ENCODE measurements at regions not wholly inside any gene's neighbourhood (a gene's known extent, or its start where the extent isn't known, plus 50 kb on each side); places are given as distances from the start of the nearest gene placed in this dataset.
"Not testable (repeated sequence)": the region's sequence is repeated elsewhere in the genome, so short reads cannot be mapped to it uniquely, and the experiment has no call there.

DNA sequence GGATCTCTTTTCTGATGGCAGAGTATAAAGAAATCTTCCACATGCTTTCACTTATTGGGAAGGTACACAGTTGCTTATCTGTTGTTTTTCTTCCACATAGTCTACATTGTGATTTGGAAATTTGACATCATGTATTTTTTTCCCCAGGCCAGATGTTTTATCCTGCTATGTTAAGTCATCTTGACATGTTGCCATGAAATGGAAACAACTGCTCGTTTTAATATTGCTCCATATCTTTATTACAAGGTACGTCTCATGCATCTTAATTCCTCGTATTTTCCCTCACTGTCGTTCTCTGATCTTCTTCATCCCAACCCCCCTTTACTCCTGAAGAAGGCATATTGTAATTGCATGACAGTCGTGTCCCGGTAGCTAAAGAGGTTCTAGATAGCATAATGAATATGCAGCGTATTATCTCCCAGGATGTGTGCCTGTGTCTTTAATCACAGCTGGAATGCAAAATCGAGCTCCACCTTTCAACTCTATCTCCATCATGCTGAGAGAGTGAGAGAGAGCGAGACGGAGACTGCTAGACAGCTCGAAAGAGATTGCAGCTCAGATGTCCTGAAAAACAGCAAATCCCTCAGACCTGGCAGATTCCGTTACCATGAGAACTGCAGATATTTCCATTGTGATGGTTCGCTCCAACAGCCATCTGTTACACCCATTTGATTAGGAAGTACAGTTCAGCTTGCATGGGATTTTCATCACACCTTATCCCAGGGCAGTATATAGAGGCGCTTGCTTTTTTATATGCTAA lies 281.7 kb downstream of the TMEM38B start:
- DNase-seq (ENCODE audit: low read depth in 2 of 2) = no peak

DNA sequence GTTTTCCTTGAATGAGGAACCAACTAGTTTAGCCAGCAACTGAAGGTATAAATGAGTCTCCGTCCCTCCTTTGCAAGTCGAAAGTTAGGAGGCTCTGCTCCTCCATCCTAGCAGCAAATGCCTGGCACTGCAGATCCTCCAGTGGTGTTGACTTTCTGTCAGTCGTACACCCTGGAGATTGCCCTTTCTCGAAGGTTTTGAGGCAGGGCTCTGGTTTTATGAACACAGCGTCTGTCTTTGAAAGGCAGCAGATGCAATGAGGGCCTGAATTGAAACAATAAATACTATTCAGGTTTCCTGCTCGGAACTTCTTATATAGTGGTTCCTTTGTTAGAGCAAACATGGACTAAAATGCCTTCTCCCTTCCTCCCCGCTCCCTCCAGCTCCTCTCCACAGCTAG lies 284.0 kb downstream of the TMEM38B start:
- no peak for DNase-seq (ENCODE audit: low read depth in 2 of 2)

DNA sequence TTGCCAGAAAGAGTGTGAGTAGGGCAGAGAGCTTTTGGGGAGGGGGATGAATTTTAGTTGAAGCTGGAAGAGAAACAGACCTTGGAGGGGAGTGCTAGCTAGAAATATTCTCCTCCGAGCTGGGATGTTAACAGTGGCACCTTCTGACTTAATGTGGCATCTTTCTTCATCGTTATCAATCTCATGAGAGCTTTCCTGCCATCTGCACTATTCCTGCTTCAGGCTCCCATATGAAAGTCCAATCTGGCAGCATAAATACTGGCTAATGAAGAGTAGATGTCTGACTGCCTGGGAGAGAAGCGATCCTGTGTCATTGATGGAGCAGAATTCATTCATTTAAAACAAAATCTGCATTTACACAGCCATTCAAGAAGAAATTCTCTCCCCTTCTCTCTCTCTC lies 284.5 kb downstream of the TMEM38B start:
- DNase-seq (ENCODE audit: low read depth in 2 of 2) = no peak

DNA sequence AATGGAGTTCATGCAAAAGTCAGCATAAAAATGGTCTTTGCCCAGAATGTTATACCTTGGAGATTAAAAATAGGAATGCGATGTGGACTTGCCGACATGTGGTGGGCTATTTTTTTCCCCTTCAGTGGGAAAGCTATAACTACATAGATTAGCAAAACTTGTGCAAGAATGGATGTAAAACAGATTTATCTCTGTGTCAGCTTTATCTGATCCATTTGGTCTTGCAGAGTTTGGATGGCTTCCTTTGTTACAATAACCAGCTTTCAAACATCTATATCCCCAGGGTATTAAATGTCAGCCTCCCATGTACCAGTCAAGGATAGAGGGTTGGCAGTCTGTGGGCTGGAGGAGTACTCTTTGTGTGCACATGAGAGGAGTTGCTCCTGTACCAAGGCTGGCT lies 284.9 kb downstream of the TMEM38B start:
- DNase-seq (ENCODE audit: low read depth in 2 of 2) = no peak

DNA sequence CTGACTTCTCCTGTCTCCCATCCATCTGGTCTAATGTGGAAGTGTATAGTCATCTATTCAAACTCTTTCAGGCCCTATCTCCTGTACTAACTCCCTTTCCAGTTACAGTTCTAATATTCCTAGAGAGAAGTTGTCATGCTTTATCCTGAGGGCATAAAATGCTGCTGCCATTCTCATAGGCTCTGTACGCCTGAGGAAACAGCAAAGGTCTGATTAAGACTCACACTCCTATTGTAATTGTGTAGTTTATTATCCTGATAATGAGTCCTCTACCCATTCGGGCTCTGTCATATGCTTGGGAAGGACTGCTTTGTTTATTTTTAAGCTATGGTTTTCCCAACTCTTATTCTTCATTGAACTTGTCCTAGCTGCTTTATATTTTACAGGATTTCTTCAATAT lies 290.4 kb downstream of the TMEM38B start:
- DNase-seq (ENCODE audit: low read depth in 2 of 2) = no peak

DNA sequence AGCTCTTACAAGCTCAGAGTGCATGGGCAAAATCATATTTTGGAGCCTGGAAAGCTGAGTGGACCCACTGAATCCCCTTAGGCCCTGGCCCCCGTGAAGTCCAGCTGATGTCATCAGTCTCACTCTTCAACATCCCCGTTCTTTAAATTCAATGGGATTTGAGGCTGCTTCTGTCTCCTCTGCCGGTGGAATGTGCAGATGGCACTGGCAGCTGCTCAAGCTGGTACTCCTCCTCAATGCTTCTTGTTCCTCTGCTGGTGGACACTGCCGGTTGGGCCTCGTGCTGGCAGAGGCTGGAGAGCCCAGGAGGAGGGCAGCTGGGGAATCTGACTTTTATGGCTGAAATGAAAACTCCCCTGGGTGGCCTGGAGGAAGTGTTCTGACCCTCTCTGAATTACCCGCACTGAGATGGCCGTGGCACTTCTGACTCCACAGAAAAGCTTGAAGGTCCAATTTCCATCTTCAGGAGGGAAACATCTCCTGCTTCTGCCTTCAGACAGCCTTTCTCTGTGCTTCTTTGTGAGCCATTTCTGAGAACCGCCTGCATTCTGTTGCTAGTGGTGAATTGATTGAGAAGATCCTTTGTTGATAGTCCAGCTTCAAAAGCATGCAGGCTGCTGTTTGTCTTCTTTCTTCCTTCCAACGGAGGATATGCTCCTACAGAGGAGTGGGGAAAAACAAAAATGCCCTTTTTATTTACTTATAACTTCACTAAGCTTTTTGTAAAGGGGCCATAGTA lies 298.9 kb downstream of the TMEM38B start:
- no peak for DNase-seq (ENCODE audit: low read depth in 2 of 2)

DNA sequence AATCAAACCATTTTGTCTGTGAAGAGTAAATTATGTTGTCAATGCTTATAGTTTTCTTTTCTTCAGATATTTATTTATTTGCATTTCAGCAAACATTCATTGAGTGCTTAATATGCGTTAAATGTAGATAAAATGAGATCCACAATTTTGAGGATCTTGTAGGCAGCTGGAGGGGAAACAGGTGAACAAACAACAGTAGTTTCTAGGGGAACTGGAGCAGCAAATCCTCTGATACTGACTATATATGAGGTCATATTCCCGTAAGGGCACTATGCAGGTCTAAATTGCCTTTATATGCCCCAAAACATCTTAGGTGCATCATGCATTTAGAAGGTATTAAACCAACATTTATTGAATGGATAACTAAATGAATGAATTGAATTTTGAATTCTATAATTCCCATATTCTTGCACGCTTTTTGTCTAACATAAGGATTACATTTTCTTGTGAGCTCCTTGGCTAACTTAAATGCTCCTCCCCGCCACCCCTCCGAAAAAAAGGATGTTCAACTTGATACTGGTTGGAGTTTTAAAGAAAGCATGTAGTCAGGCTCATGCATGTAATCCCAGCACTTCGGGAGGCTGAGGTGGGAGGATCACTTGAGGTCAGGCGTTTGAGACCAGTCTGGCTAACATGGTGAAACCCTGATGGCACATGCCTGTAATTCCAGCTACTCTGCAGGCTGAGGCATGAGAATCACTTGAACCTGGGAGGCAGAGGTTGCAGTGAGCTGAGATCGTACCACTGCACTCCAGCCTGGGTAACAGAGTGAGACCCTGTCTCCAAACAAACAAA lies 299.8 kb downstream of the TMEM38B start:
- DNase-seq (ENCODE audit: low read depth in 2 of 2) = no peak

DNA sequence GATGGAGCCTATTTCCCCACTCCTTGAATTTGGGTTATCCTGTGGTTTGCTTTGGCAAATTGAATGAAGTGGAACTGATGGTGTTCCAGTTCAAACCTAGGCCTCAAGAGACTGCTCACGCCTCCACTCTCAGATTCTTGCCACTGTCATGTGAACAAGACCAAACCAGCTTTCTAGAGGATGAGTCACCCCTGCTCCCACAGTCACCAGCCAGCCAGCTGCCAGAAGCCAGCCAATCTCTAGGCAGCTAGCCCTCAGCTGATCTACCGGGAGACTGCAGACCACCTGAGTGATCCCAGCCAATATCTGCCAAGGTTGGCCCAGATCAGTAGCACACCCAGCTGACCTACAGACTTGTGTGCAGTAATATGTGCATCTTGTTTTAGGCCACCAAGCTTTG lies 300.6 kb downstream of the TMEM38B start:
- DNase-seq (ENCODE audit: low read depth in 2 of 2) = no peak

DNA sequence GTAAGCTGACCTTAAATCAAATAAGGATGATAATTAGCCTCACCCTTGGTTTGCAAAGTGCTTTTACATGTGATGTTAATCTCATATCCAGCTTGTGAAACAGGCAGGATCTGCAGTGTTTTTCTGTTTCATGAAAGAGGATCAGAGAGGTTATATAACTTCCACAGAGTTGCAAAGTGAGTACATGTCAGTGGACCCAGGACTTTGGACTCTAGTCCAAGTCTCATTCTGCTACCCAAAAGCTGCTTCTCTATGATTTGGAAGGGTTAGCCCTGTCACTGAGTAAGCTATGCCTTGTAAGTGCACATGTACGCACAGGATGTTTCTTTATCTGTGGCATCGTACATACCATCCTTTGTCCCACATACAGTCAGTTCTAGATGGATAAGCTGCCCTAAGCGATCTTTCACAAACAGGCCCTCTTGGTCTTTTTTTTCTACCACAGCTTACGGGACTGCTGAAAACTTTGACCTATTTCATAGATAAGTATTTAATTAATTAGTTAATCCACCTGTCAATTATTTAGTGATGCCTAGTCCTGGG lies 322.9 kb downstream of the TMEM38B start:
- DNase-seq (ENCODE audit: low read depth in 2 of 2) = no peak

DNA sequence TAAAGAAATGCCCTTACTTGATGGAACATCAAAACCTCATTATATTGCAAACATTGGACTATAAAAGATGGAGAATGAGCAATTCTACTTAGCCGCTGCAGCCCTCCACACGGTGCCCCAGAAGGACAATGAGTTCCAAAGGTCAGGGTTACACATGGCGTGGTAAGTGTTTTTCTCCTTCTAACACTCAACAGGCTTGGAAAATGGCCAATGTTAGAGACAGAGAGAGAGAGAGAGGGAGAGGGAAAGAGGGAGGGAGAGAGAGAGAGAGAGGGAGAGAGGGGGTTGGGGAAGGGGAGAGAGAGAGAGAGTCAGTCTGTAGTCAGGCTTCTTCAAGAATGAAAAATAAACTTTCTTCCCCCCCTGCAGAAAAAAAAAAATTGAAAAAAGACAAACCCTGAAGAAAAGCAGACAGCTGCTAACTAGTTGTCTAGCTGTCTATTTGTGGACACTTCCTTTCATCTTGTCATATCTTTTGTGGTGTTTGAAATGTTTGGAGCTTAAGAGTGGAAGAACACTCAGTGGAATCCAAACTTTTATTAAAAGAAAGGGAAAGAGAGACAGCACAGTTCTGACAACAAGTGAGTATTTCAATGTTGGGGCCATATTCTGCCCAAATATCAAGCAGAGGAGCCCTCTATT lies 324.8 kb downstream of the TMEM38B start:
- no peak for DNase-seq (ENCODE audit: low read depth in 2 of 2)

DNA sequence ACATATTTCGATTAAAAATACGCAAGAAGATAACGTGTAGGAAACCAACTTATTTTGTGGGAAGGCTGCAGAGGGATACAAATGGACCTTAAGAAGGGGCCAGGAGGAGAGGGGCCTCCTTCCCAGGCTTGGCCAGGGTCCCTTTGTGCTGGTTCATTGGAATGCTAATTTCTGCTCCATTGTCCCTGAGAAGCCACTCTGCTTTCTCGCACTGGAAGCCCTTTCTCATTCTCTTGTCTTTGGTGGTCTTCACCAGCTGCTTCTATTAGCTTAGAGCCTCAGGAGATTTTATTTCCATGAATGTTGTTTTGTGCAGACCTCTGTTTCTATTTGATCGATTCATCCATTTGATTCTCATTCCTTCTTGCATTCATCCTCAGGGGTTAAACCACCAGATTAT lies 325.4 kb downstream of the TMEM38B start:
- no peak for DNase-seq (ENCODE audit: low read depth in 2 of 2)

DNA sequence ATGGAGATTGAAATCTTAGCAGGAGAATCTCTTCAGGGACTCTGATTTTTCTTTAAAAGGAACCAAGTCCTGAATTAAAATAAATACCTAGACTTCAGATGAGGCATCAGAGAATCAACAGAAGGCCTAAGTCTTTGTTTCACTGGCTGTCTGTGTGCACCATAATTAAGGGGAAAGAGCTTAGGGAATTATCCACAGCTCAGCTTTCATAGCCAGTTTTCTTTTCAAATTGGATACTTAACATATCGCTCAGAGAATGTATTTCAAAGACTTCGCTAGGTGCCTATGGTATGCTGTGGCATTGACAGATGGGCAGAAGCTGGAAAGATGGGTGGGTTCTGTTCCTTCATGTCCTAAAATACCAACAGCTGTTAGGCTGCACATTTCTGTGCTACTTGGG lies 325.8 kb downstream of the TMEM38B start:
- no peak for DNase-seq (ENCODE audit: low read depth in 2 of 2)

DNA sequence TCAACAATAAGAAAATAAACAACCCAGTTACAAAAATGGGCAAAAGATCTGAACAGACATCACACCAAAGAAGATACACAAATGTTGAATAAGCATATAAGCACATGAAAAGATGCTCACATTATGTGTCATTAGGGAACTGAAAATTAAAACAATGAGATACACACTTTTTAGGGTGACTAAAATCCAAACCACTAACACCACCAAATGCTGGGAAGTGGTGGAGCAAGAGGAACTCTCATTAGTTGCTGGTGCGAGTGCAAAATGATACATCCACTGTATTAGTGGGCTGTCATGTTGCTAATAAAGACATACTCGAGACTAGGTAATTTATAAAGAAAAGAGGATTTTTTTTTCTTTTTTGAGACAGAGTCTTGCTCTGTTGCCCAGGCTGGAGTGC lies 329.1 kb downstream of the TMEM38B start:
- DNase-seq (ENCODE audit: low read depth in 2 of 2) = no peak

DNA sequence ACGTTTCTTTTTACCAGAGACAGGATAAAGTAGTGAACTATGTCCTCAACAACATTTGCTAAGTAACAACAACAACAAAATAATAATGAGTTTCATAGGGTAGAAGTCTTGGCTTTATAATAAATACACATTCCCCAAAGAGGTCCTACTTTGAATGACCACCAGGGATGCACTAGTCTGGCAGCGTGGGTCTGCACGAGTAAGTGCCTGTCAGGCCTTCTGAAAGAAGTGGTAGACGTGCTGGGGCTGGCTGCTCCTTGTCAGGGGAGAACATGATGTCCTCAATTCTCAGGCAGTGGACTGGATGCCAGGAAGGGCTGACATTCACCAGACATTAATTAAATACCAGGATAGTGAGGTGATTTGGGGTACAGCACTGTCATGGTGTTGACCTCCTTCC lies 331.1 kb downstream of the TMEM38B start:
- no peak for DNase-seq (ENCODE audit: low read depth in 2 of 2)

DNA sequence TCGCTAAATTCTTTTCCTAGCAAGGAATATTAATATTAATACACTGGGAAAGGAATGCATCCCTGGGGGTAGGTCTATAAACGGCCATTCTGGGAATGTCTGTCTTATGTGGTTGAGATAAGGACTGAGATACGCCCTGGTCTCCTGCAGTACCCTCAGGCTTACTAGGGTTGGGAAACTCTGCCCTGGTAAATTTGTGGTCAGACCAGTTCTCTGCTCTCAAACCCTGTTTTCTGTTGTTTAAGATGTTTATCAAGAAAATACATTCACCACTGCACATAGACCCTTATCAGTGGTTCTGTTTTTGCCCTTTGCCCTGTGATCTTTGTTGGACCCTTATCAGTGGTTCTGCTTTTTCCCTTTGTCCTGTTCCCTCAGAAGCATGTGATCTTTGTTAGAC lies 335.8 kb downstream of the TMEM38B start:
- not testable (repeated sequence) for DNase-seq (ENCODE audit: low read depth in 2 of 2)

DNA sequence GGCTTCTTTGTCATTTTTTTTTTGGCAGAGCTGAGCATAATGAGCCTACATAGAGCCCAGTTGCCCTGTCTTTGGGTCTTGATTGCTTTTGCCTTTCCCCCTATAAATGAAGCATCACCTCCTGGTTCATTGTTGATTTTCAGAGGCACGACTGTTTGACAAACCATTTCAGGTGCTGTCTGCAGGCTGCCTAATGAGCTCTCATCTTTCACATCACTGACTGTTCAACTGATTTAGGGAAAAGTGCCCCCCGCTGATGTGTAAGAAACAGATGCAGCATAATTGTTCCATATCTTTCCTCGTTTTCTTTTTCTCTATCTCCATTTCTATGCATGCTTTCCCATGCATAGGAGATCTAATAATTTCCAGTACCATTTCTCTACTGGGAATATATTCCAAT lies 338.6 kb downstream of the TMEM38B start:
- DNase-seq (ENCODE audit: low read depth in 2 of 2) = no peak

DNA sequence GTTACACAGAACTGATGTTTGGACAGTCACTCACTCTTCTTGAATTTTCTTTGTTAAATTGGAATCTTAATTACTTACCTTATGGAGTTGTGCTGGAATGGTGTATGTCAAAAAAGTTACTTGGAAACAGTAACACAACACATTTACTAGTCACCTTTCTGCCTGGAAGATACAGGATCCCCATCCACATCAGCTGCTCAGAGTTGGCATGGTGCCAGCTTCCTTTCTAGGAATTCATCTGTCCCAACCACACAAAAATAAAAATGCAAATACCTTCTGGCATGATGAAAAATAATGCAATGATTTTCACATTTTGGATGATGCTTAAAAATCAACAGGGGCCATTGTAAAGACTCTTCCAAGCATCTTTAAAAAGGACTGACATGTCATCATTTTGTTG lies 341.5 kb downstream of the TMEM38B start:
- DNase-seq (ENCODE audit: low read depth in 2 of 2) = no peak

DNA sequence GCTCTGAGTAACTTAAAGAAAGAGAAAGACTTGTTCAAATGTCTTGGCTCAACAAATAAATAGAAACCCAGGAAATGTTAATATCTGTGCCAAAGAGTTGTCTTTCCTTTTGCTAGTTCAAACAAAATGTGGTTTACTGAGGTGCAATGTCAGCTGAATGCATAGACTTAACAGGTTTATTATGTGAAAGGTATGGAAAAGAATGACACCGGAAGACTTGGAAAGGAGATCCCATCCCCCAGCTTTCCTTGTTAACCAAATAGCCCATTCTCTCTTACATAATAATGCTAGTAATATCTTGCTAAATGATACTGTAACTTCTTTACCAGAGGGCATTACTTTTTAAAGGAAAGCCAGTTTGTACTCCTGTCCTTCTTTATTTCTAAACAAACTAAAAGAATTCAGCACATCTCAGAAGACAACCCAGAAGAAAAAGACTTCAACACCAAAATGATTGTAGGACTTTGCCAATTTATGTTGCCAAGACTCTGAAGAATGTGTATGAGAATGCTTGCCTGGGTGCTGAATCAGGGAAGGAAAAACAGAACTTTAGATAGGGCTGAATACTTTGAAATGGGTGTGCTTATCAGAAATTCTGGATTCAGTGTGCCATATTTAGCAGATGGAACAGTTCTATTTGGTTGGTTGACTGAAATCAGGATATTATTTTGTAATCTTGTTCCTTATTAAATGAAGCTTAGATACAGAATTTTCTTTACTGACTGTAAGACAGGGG lies 344.1 kb downstream of the TMEM38B start:
- no peak for DNase-seq (ENCODE audit: low read depth in 2 of 2)

DNA sequence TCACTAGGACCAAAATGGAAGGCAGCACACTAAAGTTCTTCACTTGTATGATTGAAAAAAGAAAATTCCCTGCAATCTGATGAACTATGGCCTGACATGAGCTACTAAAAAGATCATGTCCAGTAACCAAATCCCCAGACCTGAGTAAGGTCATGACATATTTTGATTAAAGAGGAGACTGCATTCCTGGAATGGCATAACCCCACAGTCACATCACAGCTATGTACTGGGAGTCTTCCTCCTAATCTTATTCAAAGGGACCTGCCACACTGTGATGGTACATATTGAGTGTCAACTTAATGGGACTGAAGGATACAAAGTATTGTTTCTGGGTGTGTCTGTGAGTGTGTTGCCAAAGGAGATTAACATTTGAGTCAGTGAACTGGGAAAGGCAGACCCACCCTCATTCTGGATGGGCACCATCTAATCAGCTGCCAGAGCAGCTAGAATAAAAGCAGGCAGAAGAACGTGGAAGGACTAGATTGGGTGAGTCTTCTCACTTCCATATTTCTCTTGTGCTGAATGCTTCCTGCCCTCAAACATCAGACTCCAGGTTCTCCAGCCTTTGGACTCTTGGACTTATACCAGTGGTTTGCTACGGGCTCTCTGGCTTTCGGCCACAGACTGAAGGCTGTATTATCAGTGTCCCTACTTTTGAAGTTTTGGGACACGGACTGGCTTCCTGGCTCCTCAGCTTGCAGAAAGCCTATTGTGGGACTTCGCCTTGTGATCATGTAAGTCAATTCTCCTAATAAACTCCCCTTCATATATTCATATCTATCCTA lies 345.0 kb downstream of the TMEM38B start:
- no peak for DNase-seq (ENCODE audit: low read depth in 2 of 2)

DNA sequence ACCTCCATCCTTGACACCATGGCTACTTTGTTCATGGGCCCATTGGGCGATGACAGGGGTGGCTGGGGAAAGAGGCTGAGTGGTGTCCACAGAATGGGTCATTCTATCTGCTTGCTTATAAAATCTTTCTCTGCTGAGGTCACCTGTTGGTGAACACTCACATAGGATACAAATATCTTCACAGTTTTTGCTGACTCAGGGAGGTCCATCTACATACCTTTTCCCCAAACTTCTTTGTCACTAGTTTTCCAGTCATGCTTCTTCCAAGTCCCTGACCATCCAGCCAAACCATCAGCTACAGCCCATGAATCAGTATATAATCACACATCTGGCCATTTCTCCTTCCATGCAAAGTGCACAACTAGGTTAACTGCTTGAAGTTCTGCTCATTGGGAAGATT lies 347.6 kb downstream of the TMEM38B start:
- not testable (repeated sequence) for DNase-seq (ENCODE audit: low read depth in 2 of 2)
